ENCODE measurements at regions not wholly inside any gene's neighbourhood (a gene's known extent, or its start where the extent isn't known, plus 50 kb on each side); places are given as distances from the start of the nearest gene placed in this dataset.

- no peaks in the 10 kb centered on the region for H3K27me3 Mint-ChIP-seq (ENCODE audit: low read depth)
- no peak overlapping the region for H4K8ac ChIP-seq (replicated peaks; ENCODE audit: insufficient read length, low read depth, low read length)
- no CpG with 5 or more reads among the region's 8 CpGs for WGBS (ENCODE audit: extremely low coverage, insufficient read length, low lambda C conversion rate)
Measured at GRCh38 chr19:28609091-28609755, 603.7 kb downstream of the UQCRFS1 start.

More at GRCh38 chr19:28609091-28609755, 603.7 kb downstream of the UQCRFS1 start:
- Mint-ChIP-seq H3K9me3 (peaks cover 28 to 46% of the 10 kb centered on the region in 2 experiments), H3K4me3 (no peak overlapping the region), H3K27ac (no peak overlapping the region), H3K4me1 (peaks cover 2 to 5% of the 10 kb centered on the region in 2 experiments; a peak in 1 of 4 replicates), H3K36me3 (ENCODE audit: insufficient read depth in 1 of 3, low read depth in 3 of 3) (peaks cover 13 to 19% (median 17%) of the 10 kb centered on the region in 3 experiments)
- Histone ChIP-seq H4K20me1 (ENCODE audit: control insufficient read depth, insufficient read depth, insufficient read length) (no peaks in the 10 kb centered on the region), H3K23ac (ENCODE audit: insufficient read length, low read depth, low read length) (no peak overlapping the region), H3K4ac (ENCODE audit: low read depth, low read length) (no peak overlapping the region), H3K18ac (ENCODE audit: insufficient read length, low read depth, low read length) (no peak overlapping the region), H2AFZ (ENCODE audit: low read length) (no peak overlapping the region), H3K9ac (ENCODE audit: extremely low read depth, insufficient read length, low read length) (no peak overlapping the region), H4K91ac (ENCODE audit: insufficient read length, low read depth, low read length) (no peak overlapping the region), H3K27me3 (ENCODE audit: insufficient read depth, low read length) (no peaks in the 10 kb centered on the region), H2BK20ac (ENCODE audit: low read depth, low read length, poor library complexity, severe bottlenecking) (no peak overlapping the region), H3K4me2 (ENCODE audit: insufficient read depth, insufficient read length, low read length) (no peak overlapping the region), H2AK5ac (ENCODE audit: insufficient read length, low read length) (no peak overlapping the region), H4K5ac (ENCODE audit: insufficient read length, low read depth, low read length) (no peak overlapping the region), H3K23me2 (ENCODE audit: insufficient read length, low read depth, low read length, poor library complexity, severe bottlenecking) (no peaks in the 10 kb centered on the region), H3K14ac (ENCODE audit: insufficient read depth, low read length) (no peak overlapping the region), H2BK120ac (ENCODE audit: low read depth, low read length, poor library complexity, severe bottlenecking) (no peak overlapping the region), H2BK15ac (ENCODE audit: low read depth, low read length) (no peak overlapping the region), H3K79me2 (ENCODE audit: insufficient read depth, low read length) (no peaks in the 10 kb centered on the region), H3K27ac (ENCODE audit: insufficient read length, low read depth, low read length) (no peak overlapping the region), H3K4me1 (ENCODE audit: insufficient read depth, low read length) (no peaks in the 10 kb centered on the region), H3K9me3 (ENCODE audit: control insufficient read depth, low read depth, low read length) (peaks cover 11% of the 10 kb centered on the region), H3K56ac (ENCODE audit: insufficient read length, low read depth, low read length) (no peak overlapping the region), H3T11ph (ENCODE audit: low read length) (no peak overlapping the region), H2BK12ac (ENCODE audit: insufficient read length, low read depth, low read length) (no peak overlapping the region), H3K79me1 (ENCODE audit: insufficient read depth, low read depth, low read length, poor library complexity, severe bottlenecking) (no peaks in the 10 kb centered on the region), H2BK5ac (ENCODE audit: insufficient read length, low read length) (no peak overlapping the region)
- TF ChIP-seq, protein P1, sequence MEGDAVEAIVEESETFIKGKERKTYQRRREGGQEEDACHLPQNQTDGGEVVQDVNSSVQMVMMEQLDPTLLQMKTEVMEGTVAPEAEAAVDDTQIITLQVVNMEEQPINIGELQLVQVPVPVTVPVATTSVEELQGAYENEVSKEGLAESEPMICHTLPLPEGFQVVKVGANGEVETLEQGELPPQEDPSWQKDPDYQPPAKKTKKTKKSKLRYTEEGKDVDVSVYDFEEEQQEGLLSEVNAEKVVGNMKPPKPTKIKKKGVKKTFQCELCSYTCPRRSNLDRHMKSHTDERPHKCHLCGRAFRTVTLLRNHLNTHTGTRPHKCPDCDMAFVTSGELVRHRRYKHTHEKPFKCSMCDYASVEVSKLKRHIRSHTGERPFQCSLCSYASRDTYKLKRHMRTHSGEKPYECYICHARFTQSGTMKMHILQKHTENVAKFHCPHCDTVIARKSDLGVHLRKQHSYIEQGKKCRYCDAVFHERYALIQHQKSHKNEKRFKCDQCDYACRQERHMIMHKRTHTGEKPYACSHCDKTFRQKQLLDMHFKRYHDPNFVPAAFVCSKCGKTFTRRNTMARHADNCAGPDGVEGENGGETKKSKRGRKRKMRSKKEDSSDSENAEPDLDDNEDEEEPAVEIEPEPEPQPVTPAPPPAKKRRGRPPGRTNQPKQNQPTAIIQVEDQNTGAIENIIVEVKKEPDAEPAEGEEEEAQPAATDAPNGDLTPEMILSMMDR (conservative IDR thresholded peaks at IDR 0.05) = no peak
- no peak for DNase-seq
